T-helper 1 cell treated with Interleukin-12 subunit alpha and Interleukin-12 subunit beta and Interleukin-4 antibody, amounts not matched to agents 30 ng/mL and 1 ng/mL, for 36 hours (primary cell): ENCODE measurements at regions not wholly inside any gene's neighbourhood (a gene's known extent, or its start where the extent isn't known, plus 50 kb on each side); places are given as distances from the start of the nearest gene placed in this dataset.

Source experiments
- intact Hi-C: fragments of 100-400 bp; cut with micrococcal nuclease; formaldehyde crosslinking; loops from one replicate; pipeline ENCODE4 v1.15.1; 2024

GRCh38 chr10:61318429-61318828, 134.8 kb downstream of the TMEM26 start:
- intact Hi-C loops, result no loop called here

GRCh38 chr10:61317706-61318105, 135.5 kb downstream of the TMEM26 start:
- intact Hi-C loops, result no loop called here

GRCh38 chr10:61316676-61317265, 136.4 kb downstream of the TMEM26 start:
- intact Hi-C loops, result no loop called here

GRCh38 chr10:61314273-61314672, 138.9 kb downstream of the TMEM26 start:
- intact Hi-C loops, result no loop called here

- intact Hi-C loops, result no loop called here
Measured at GRCh38 chr10:61313460-61313859, 139.7 kb downstream of the TMEM26 start.

- intact Hi-C loops, result no loop called here
Measured at GRCh38 chr10:61304746-61305145, 148.4 kb downstream of the TMEM26 start.

GRCh38 chr10:61302124-61302523, 151.1 kb downstream of the TMEM26 start:
- intact Hi-C loops, result no loop called here

GRCh38 chr10:61301575-61301974, 151.6 kb downstream of the TMEM26 start:
- intact Hi-C loops, result no loop called here

- intact Hi-C loops, result no loop called here
Measured at GRCh38 chr10:61299841-61300240, 153.3 kb downstream of the TMEM26 start.

GRCh38 chr10:61299156-61299555, 154.0 kb downstream of the TMEM26 start:
- intact Hi-C loops, result no loop called here

- intact Hi-C loops, result no loop called here
Measured at GRCh38 chr10:61298194-61298593, 155.0 kb downstream of the TMEM26 start.

- intact Hi-C loops, result no loop called here
Measured at GRCh38 chr10:61296161-61296560, 157.0 kb downstream of the TMEM26 start.

GRCh38 chr10:61294131-61294530, 159.1 kb downstream of the TMEM26 start:
- intact Hi-C loops, result no loop called here

- intact Hi-C loops, result loop anchor here (5.0 to 10.0 kb wide), 7 partner anchors 107 to 1442 kb away; partner anchors contain the start of gene RHOBTB1
Measured at GRCh38 chr10:61289813-61290212, 163.4 kb downstream of the TMEM26 start.

GRCh38 chr10:61286686-61287085, 166.5 kb downstream of the TMEM26 start:
- intact Hi-C loops, result loop anchor here (2.0 to 10.0 kb wide), 8 partner anchors 111 to 1446 kb away; partner anchors contain the start of gene RHOBTB1

GRCh38 chr10:61285749-61286148, 167.4 kb downstream of the TMEM26 start:
- intact Hi-C loops, result loop anchor here (2.0 to 10.0 kb wide), 8 partner anchors 112 to 1447 kb away; partner anchors contain the start of gene RHOBTB1

- intact Hi-C loops, result loop anchor here (1.0 to 10.0 kb wide), 5 partner anchors 143 to 850 kb away; no protein-coding TSS in a partner anchor
Measured at GRCh38 chr10:61284222-61284890, 168.8 kb downstream of the TMEM26 start.

GRCh38 chr10:61283481-61284221, 169.5 kb downstream of the TMEM26 start:
- intact Hi-C loops, result loop anchor here (1.0 to 10.0 kb wide), 5 partner anchors 142 to 851 kb away; no protein-coding TSS in a partner anchor

GRCh38 chr10:61283066-61283465, 170.1 kb downstream of the TMEM26 start:
- intact Hi-C loops, result loop anchor here (5.0 to 10.0 kb wide), 2 partner anchors 276 to 852 kb away; no protein-coding TSS in a partner anchor

- intact Hi-C loops, result loop anchor here (5.0 to 10.0 kb wide), 2 partner anchors 273 to 854 kb away; no protein-coding TSS in a partner anchor
Measured at GRCh38 chr10:61280303-61280702, 172.9 kb downstream of the TMEM26 start.

GRCh38 chr10:61279400-61279799, 173.8 kb downstream of the TMEM26 start:
- intact Hi-C loops, result no loop called here

- intact Hi-C loops, result no loop called here
Measured at GRCh38 chr10:61278556-61278955, 174.6 kb downstream of the TMEM26 start.
